Activated effector memory CD4-positive, alpha-beta T cell treated with Interleukin-2 at 50 U/mL for 16 hours (primary cell): ENCODE measurements at regions not wholly inside any gene's neighbourhood (a gene's known extent, or its start where the extent isn't known, plus 50 kb on each side); places are given as distances from the start of the nearest gene placed in this dataset.

Experiments
- DNase-seq: peaks from one replicate; pipeline ENCODE4 v3.0.0-alpha.2; 2020

DNA sequence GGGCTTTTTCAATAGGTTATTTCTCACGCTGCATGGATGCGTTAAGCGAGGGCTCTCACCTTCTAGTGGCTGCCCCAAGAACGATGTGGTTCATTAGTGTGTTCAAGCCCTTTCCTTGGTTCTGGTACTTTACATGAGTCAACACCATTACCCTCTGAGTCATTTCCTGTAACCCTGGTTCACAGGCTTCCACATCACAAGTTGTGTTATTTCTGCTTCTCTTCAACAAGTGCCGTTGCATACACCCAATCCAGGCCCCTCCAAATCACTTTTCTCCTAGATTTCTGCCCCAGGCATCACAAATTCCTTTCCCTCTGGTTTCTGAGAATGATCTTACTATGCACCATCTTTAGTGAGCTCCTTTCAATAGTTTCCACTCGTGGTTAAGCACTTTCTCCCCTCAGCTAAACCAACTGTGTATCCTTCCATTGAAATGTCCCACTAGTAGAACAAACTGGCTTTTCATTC lies 69.5 kb upstream of the RAD23B start:
- DNase-seq, result no peak

- no peak for DNase-seq
These were observed 68.7 kb upstream of the RAD23B start for GRCh38 chr9:107214381-107214780.

GRCh38 chr9:107214915-107215314 lies 68.2 kb upstream of the RAD23B start:
- no peak for DNase-seq

- DNase-seq, result no peak
These were observed 67.7 kb upstream of the RAD23B start for GRCh38 chr9:107215381-107215780.

DNA sequence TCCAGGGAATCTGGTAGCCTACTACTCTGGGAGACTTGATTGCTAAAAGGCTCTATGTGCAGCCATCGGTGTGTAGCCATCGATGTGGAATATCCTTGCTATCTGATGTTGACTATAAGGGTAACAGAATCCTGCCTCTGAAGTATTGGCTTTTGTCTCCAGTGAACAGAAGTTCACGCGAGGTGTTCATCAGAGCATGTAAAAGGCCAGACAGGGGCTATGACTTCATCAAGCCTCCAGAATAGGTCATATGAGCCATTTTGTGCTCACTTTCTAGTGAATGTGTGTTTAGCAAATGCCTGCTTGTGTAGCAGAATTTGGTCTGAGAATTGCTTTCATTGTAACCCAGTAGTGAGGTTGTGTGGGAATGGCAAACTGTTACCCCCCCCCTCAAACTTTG lies 66.8 kb upstream of the RAD23B start:
- DNase-seq, result no peak

- no peak for DNase-seq
These were observed 64.1 kb upstream of the RAD23B start for GRCh38 chr9:107218829-107219485.

DNA sequence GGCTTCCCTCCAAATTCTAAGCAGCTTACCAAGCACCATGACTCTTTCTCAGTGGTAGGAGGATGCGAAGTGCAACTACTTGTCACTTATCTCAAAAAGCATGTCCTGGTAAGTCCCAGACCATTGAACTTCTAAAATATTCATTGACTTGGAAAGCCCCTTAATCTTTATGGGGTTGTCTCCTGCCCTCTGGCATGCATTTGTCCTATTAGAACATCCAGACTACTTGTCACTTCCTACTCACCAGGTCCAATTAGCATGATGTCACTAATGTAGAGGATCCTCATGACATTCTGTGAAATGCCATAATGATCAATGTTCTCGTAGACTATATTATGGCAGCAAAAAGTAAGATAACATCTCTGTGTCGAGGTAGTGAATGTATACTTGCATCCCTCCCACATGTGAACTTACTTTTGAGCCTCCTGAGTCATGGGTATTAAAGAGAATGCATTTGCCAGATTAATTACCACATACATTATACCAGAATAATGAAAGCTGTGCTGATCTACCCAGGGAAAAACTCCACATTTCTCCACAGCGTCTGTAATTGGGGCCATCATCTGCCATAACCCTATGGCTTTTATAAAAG lies 63.5 kb upstream of the RAD23B start:
- DNase-seq, result no peak

DNA sequence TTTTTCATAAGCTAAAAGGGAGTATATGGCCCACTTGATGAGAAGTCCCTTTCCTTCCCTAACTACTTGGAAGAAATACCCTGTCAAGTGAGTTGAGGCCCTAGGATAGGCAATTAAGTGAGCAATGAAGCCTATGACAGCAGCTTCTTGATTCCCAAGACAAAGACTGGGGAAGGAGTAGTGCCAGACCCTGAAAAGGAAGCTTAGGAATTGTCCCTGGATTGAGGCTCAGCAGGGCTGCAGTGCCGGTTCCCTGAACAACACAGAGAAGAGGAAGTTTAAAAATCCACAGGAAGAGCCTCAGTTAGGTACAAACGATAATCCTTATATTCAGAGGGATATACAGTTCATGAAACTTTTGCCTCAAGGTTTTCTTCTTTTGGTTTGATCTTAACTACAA lies 61.8 kb upstream of the RAD23B start:
- no peak for DNase-seq

DNA sequence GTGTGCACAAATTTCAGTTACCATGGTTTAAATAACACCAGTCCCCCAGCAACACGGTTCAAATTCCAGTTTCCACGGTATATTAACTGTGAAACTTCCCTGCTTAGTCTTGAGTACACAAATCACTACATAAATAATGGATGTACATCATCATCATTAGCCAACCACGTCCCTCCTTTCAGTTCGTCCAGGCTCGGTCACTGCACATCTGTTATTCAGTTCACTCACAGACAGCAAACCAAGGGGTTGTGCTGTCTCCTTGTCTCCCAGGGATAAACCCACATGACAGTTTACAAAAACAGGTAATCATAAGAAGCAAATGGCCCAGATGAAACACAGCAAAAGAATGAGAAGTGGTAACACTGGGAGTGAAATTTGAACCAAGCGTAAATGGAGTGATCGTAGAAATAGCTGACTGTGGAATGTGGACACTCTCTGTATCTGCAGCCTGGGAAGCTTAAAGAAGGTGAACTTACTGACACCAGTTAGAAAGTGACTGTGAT lies 61.0 kb upstream of the RAD23B start:
- no peak for DNase-seq

GRCh38 chr9:107223381-107223780 lies 59.7 kb upstream of the RAD23B start:
- DNase-seq, result no peak

GRCh38 chr9:107224252-107224651 lies 58.8 kb upstream of the RAD23B start:
- no peak for DNase-seq

DNA sequence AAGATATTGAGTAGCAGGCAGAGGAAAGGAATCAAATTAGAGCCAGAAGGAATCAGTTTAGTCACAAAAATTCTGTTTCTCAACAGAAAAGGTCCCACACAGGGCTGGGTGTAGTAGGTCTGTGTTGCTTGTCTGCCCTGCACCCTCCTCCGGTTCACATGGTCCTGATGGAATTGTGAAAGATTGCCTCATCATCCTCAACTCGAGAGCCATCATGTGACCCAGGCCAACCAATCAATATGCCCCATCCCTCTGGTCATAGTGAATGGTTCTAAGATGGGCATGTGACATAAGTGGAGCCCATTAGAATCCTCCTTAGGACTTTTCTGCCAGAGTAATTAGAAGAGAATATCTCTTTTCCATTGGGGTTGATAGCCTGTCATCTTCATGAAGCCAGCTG lies 56.7 kb upstream of the RAD23B start:
- DNase-seq, result no peak

- no peak for DNase-seq
These were observed 55.3 kb upstream of the RAD23B start for GRCh38 chr9:107227774-107228173.

GRCh38 chr9:107228496-107229039 lies 54.5 kb upstream of the RAD23B start:
- DNase-seq, result no peak

DNA sequence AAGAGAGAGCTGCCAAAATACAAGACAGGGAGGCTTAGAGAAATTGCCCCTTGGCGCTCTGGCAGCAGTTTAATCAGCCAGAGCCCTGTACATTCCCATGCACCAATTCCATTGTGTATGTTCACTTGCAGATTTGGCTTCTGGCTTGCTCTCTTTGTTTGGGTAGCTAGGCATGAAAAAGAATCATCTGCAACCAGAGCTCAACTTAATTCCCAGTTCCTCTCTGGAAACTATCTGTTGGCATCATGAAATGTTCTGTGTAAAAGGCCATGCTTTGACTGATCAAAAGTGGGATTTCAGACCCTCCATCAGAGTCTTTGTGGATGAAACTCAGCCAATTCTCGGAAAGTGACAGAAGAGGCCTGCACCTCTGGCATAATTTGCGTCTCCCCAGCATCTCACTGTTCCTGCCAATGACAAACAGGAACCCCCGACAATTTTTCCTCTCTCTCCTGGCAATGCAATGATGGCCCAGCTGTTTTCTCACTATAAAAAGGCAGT lies 53.8 kb upstream of the RAD23B start:
- DNase-seq, result no peak
